Epithelial cell of proximal tubule (primary cell): ENCODE measurements at regions not wholly inside any gene's neighbourhood (a gene's known extent, or its start where the extent isn't known, plus 50 kb on each side); places are given as distances from the start of the nearest gene placed in this dataset.

Source experiments
- DNase-seq: peaks from one replicate; pipeline ENCODE4 v3.0.0-alpha.2; 2011; ENCODE audit warnings: low read depth
- H3K4me3 ChIP-seq: 2 replicates; pipeline ENCODE4 v1.5.1; 2011; ENCODE audit warnings: low read depth, mild to moderate bottlenecking, low read length
- CTCF ChIP-seq: conservative IDR thresholded peaks from 2 replicates; pipeline ENCODE4 v1.5.1; 2012; ENCODE audit warnings: low read depth, mild to moderate bottlenecking, low read length

GRCh38 chrX:66914080-66914479, 275.2 kb upstream of the EDA2R start:
- no peak overlapping the region for H3K4me3 ChIP-seq
- peak; percentile 44 for DNase-seq
- TF ChIP-seq CTCF: no peak

- no peak overlapping the region for H3K4me3 ChIP-seq
- no peak for DNase-seq
- no peak for TF ChIP-seq CTCF
Observed at GRCh38 chrX:66912417-66912816, 273.5 kb upstream of the EDA2R start.

GRCh38 chrX:66902081-66902480, 263.2 kb upstream of the EDA2R start:
- DNase-seq: no peak
- no peak overlapping the region for H3K4me3 ChIP-seq
- TF ChIP-seq CTCF: no peak

GRCh38 chrX:66900886-66901285, 262.0 kb upstream of the EDA2R start:
- DNase-seq: no peak
- no peak for TF ChIP-seq CTCF
- H3K4me3 ChIP-seq: no peak overlapping the region

GRCh38 chrX:66892004-66892403, 253.1 kb upstream of the EDA2R start:
- no peak for TF ChIP-seq CTCF
- no peak for DNase-seq
- no peak overlapping the region for H3K4me3 ChIP-seq

- H3K4me3 ChIP-seq: no peak overlapping the region
- TF ChIP-seq CTCF: no peak
Observed at GRCh38 chrX:66889418-66889817, 250.5 kb upstream of the EDA2R start.

GRCh38 chrX:66882101-66882500, 243.2 kb upstream of the EDA2R start:
- no peak for DNase-seq
- no peak overlapping the region for H3K4me3 ChIP-seq
- no peak for TF ChIP-seq CTCF

More at GRCh38 chrX:66889418-66889817, 250.5 kb upstream of the EDA2R start:
- no peak for DNase-seq
